ENCODE measurements at regions not wholly inside any gene's neighbourhood (a gene's known extent, or its start where the extent isn't known, plus 50 kb on each side); places are given as distances from the start of the nearest gene placed in this dataset.

DNA sequence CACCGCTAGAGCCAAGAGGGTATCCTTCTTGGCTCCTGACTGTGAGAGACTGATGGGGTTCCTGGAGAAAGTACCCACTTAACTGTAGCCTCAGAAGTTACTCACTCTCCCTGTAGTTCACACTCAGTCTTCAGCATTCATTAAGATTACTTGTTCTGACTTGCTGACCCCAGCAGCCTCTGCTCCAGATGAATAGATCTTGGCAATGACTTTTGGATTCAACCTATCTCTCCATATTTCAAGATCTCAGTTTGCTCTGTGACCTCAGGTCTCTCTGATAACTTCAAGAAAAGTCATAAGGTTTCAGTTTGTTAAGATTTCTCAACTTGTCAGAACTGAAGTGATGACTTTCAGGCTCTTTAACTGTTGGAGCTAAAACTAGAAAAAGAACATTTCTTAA lies 825.6 kb downstream of the PCDH7 start:
- TF ChIP-seq, protein P1, sequence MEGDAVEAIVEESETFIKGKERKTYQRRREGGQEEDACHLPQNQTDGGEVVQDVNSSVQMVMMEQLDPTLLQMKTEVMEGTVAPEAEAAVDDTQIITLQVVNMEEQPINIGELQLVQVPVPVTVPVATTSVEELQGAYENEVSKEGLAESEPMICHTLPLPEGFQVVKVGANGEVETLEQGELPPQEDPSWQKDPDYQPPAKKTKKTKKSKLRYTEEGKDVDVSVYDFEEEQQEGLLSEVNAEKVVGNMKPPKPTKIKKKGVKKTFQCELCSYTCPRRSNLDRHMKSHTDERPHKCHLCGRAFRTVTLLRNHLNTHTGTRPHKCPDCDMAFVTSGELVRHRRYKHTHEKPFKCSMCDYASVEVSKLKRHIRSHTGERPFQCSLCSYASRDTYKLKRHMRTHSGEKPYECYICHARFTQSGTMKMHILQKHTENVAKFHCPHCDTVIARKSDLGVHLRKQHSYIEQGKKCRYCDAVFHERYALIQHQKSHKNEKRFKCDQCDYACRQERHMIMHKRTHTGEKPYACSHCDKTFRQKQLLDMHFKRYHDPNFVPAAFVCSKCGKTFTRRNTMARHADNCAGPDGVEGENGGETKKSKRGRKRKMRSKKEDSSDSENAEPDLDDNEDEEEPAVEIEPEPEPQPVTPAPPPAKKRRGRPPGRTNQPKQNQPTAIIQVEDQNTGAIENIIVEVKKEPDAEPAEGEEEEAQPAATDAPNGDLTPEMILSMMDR (IDR thresholded peaks at IDR 0.05; ENCODE audit: unreplicated experiment) = no peak
- intact Hi-C loops (cut with micrococcal nuclease; ENCODE audit: unreplicated experiment) = no loop called here
- CTCF ChIA-PET = no interaction called here
- H3K36me3 Mint-ChIP-seq (ENCODE audit: insufficient read depth, unreplicated experiment) = no peaks in the 10 kb centered on the region
- no peaks in the 10 kb centered on the region for H3K4me1 Mint-ChIP-seq (ENCODE audit: low read depth, unreplicated experiment)
- no TSS peak for BruUV-seq (replicated peaks)
- H3K4me3 Mint-ChIP-seq (ENCODE audit: low read depth, unreplicated experiment) = no peak overlapping the region
- H3K27me3 Mint-ChIP-seq (ENCODE audit: unreplicated experiment) = no peaks in the 10 kb centered on the region
- H3K9me3 Mint-ChIP-seq (ENCODE audit: low read depth, unreplicated experiment) = no peaks in the 10 kb centered on the region
- DNase-seq = no peak
- H3K27ac Mint-ChIP-seq (ENCODE audit: unreplicated experiment) = no peak overlapping the region

DNA sequence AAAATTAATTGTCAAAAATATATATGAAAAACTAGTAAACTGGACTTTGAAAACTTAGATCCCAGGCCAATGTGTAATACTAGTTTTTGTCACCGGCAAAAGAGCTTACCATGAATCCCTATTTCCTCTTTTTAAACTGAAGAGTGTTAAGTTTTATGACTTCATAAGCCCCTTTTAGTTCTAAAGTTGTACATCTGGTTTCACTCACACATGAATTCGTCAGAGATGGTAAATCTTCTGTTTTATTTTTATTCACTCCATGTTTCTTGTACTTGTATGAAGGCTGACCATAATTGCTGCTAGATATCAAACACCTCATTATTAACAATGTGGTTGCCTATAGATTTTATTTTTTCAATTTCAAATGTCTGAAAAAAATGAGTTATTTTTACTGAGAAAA lies 827.9 kb downstream of the PCDH7 start:
- CTCF ChIA-PET = no interaction called here
- Mint-ChIP-seq H3K27ac (ENCODE audit: unreplicated experiment) (no peak overlapping the region), H3K27me3 (ENCODE audit: unreplicated experiment) (no peaks in the 10 kb centered on the region), H3K36me3 (ENCODE audit: insufficient read depth, unreplicated experiment) (no peaks in the 10 kb centered on the region), H3K4me3 (ENCODE audit: low read depth, unreplicated experiment) (no peak overlapping the region), H3K4me1 (ENCODE audit: low read depth, unreplicated experiment) (no peaks in the 10 kb centered on the region), H3K9me3 (ENCODE audit: low read depth, unreplicated experiment) (no peaks in the 10 kb centered on the region)
- DNase-seq = no peak
- no TSS peak for BruUV-seq (replicated peaks)
- intact Hi-C loops (cut with micrococcal nuclease; ENCODE audit: unreplicated experiment) = no loop called here
- TF ChIP-seq, protein P1 (IDR thresholded peaks at IDR 0.05; ENCODE audit: unreplicated experiment) = no peak

DNA sequence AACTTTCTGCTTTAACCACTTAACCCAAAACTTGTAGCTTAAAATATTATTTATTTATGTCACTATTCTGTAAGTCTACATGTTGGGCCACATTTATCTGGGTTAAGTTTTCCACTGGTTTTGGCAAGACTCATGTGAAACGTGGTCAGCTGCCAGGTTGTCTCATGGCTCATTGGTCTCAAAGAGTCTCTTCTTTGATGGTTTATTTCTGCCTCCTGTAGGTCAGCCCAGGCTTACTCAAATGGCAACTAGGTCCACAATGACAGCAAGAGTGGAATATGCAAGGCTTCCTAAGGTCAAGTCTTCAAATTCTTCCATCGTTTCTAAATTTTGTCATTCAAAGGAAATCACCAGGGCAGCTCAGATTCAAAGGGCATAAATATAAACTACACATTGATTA lies 828.7 kb downstream of the PCDH7 start:
- BruUV-seq (replicated peaks) = no TSS peak
- Mint-ChIP-seq H3K9me3 (ENCODE audit: low read depth, unreplicated experiment) (no peaks in the 10 kb centered on the region), H3K27ac (ENCODE audit: unreplicated experiment) (no peak overlapping the region), H3K4me3 (ENCODE audit: low read depth, unreplicated experiment) (no peak overlapping the region), H3K27me3 (ENCODE audit: unreplicated experiment) (no peaks in the 10 kb centered on the region), H3K4me1 (ENCODE audit: low read depth, unreplicated experiment) (no peaks in the 10 kb centered on the region), H3K36me3 (ENCODE audit: insufficient read depth, unreplicated experiment) (no peaks in the 10 kb centered on the region)
- no peak for DNase-seq
- CTCF ChIA-PET = no interaction called here
- TF ChIP-seq, protein P1 (IDR thresholded peaks at IDR 0.05; ENCODE audit: unreplicated experiment) = no peak
- intact Hi-C loops (cut with micrococcal nuclease; ENCODE audit: unreplicated experiment) = no loop called here

DNA sequence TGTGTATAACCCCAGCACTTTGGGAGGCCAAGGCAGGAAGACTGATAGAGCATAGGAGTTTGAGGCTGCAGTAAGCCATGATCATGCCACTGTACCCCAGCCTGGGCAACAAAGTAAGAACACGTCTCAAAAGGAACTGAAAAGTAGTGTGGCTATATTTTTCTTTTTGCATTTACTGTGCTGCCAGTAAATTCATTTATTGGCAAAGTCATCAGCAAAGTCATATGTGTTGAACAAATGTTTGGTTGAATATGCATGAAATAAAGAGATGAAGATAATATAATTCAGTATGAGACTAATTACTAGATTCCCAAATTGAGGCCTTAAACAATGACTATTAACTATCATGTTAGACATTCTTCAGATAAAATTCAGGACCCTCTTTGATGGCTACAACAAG lies 829.1 kb downstream of the PCDH7 start:
- CTCF ChIA-PET = no interaction called here
- TF ChIP-seq, protein P1 (IDR thresholded peaks at IDR 0.05; ENCODE audit: unreplicated experiment) = no peak
- no peak overlapping the region for H3K27ac Mint-ChIP-seq (ENCODE audit: unreplicated experiment)
- no peaks in the 10 kb centered on the region for H3K4me1 Mint-ChIP-seq (ENCODE audit: low read depth, unreplicated experiment)
- H3K36me3 Mint-ChIP-seq (ENCODE audit: insufficient read depth, unreplicated experiment) = no peaks in the 10 kb centered on the region
- no peak overlapping the region for H3K4me3 Mint-ChIP-seq (ENCODE audit: low read depth, unreplicated experiment)
- no peak for DNase-seq
- no peaks in the 10 kb centered on the region for H3K9me3 Mint-ChIP-seq (ENCODE audit: low read depth, unreplicated experiment)
- intact Hi-C loops (cut with micrococcal nuclease; ENCODE audit: unreplicated experiment) = no loop called here
- BruUV-seq (replicated peaks) = no TSS peak
- no peaks in the 10 kb centered on the region for H3K27me3 Mint-ChIP-seq (ENCODE audit: unreplicated experiment)

DNA sequence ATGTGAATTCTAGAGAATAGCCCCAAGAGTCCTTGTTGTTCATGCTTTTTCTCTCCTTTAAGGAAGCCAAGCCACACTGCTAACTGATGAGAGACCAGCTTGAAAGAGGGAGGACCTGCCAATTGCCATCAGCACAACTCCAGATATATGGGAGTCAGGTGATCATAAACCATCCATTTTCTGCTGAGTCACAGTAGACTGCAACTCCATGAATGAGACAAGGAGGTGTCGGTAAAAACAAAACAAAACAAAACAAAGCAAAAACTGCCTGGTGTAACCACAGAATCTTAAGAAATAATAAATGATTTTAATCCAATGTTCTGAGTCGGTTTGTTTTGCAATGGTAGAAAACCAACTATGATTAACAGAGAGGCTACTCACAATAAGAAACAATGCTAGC lies 837.3 kb downstream of the PCDH7 start:
- Mint-ChIP-seq H3K9me3 (ENCODE audit: low read depth, unreplicated experiment) (peaks cover 9% of the 10 kb centered on the region), H3K4me3 (ENCODE audit: low read depth, unreplicated experiment) (no peak overlapping the region), H3K36me3 (ENCODE audit: insufficient read depth, unreplicated experiment) (no peaks in the 10 kb centered on the region), H3K4me1 (ENCODE audit: low read depth, unreplicated experiment) (no peaks in the 10 kb centered on the region), H3K27me3 (ENCODE audit: unreplicated experiment) (no peaks in the 10 kb centered on the region), H3K27ac (ENCODE audit: unreplicated experiment) (no peak overlapping the region)
- no TSS peak for BruUV-seq (replicated peaks)
- intact Hi-C loops (cut with micrococcal nuclease; ENCODE audit: unreplicated experiment) = no loop called here
- DNase-seq = no peak
- CTCF ChIA-PET = no interaction called here
- TF ChIP-seq, protein P1 (IDR thresholded peaks at IDR 0.05; ENCODE audit: unreplicated experiment) = no peak

Measured in Calu3 (cell line).